Tibial nerve (tissue), 4 donors: ENCODE measurements at regions not wholly inside any gene's neighbourhood (a gene's known extent, or its start where the extent isn't known, plus 50 kb on each side); places are given as distances from the start of the nearest gene placed in this dataset.

Source experiments
- EP300 ChIP-seq, 2 donors: sonication (generic); formaldehyde crosslinking; IDR thresholded peaks; one replicate each; pipeline ENCODE4 v1.6.1; 2017; ENCODE audit warnings: antibody characterized with exemption in 2 of 2, mild to moderate bottlenecking in 1 of 2
- POLR2A ChIP-seq, 2 donors: fragments of 450-650 bp; IDR thresholded peaks; one replicate each; pipeline ENCODE4 v1.6.1; 2017; ENCODE audit warnings: antibody characterized with exemption in 2 of 2, mild to moderate bottlenecking in 2 of 2, moderate library complexity in 2 of 2
- TF ChIP-seq, protein P1 (sequence below), 5 experiments: fragments of 200-600 bp in 3 of 5; fragments of 450-650 bp in 2 of 5; sonication (generic) in 3 of 5; IDR thresholded peaks; one replicate each; pipeline ENCODE4 v1.5.1; 2016 to 2019; ENCODE audit warnings: antibody characterized with exemption in 5 of 5, mild to moderate bottlenecking in 3 of 5, moderate library complexity in 2 of 5

DNA sequence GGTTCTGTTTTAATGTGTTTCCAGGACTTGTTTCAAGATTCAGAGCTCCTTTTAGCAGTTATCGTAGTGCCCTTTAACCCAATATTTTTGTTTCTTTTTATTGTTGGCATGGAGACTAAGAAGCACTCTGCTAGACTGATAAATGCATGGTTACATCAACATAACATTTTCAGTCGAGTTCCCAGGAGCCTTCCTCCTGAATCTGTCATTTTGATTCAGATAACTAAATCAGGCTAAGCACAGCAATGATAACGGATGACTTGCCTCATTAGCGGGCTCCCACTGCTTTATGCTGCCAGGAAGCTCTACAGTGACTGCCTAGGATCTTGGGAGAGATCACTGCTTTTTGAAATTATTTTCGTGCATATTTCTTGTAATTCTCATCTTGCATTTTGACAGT lies 772.8 kb upstream of the GJE1 start:
- TF ChIP-seq, protein P1, sequence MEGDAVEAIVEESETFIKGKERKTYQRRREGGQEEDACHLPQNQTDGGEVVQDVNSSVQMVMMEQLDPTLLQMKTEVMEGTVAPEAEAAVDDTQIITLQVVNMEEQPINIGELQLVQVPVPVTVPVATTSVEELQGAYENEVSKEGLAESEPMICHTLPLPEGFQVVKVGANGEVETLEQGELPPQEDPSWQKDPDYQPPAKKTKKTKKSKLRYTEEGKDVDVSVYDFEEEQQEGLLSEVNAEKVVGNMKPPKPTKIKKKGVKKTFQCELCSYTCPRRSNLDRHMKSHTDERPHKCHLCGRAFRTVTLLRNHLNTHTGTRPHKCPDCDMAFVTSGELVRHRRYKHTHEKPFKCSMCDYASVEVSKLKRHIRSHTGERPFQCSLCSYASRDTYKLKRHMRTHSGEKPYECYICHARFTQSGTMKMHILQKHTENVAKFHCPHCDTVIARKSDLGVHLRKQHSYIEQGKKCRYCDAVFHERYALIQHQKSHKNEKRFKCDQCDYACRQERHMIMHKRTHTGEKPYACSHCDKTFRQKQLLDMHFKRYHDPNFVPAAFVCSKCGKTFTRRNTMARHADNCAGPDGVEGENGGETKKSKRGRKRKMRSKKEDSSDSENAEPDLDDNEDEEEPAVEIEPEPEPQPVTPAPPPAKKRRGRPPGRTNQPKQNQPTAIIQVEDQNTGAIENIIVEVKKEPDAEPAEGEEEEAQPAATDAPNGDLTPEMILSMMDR (IDR thresholded peaks at IDR 0.05) = no peak
- no peak for TF ChIP-seq POLR2A (IDR thresholded peaks at IDR 0.05)
- TF ChIP-seq EP300 (IDR thresholded peaks at IDR 0.05) = no peak
